Peyer's patch (tissue), 4 donors: ENCODE measurements at regions not wholly inside any gene's neighbourhood (a gene's known extent, or its start where the extent isn't known, plus 50 kb on each side); places are given as distances from the start of the nearest gene placed in this dataset.

ENCODE experiments used
- CTCF ChIP-seq, 6 experiments: fragments of 450-650 bp in 4 of 6; fragments of 200-600 bp in 2 of 6; sonication (generic) in 1 of 6; IDR thresholded peaks; one replicate each; pipeline ENCODE4 v1.5.1; 2017 to 2019; ENCODE audit warnings: antibody characterized with exemption in 6 of 6, mild to moderate bottlenecking in 3 of 6, moderate library complexity in 1 of 6
- POLR2A ChIP-seq, 2 donors: fragments of 450-650 bp; IDR thresholded peaks; one replicate each; pipeline ENCODE4 v1.5.1; 2017; ENCODE audit warnings: antibody characterized with exemption in 2 of 2, mild to moderate bottlenecking in 2 of 2, moderate library complexity in 2 of 2

GRCh38 chr9:16214677-16215352, 655.7 kb downstream of the BNC2 start:
- no peak for TF ChIP-seq POLR2A (IDR thresholded peaks at IDR 0.05)
- TF ChIP-seq CTCF (IDR thresholded peaks at IDR 0.05) = no peak
